Panc1 (cell line): ENCODE measurements at regions not wholly inside any gene's neighbourhood (a gene's known extent, or its start where the extent isn't known, plus 50 kb on each side); places are given as distances from the start of the nearest gene placed in this dataset.

Experiments
- ATAC-seq: fragments of 200-7000 bp; cut with Tn5 transposase; 2 replicates; pipeline ENCODE4 v1.9.1; 2020; ENCODE audit warnings: mild to moderate bottlenecking, moderate library complexity
- BruUV-seq: library from RNA; stranded (reverse); fragments of 400-500 nt; replicated peaks from 2 replicates; lab custom pipeline; 2021; lab: Mats Ljungman, UMichigan
- CTCF ChIA-PET: fragments of 300-600 bp; sonication (Branson Sonifier 250); formaldehyde crosslinking; loops from one replicate; lab custom pipeline; 2022; ENCODE audit warnings: antibody characterized with exemption; lab: Charles Lee
- POLR2A ChIA-PET: fragments of 300-600 bp; sonication (Branson Sonifier 250); formaldehyde crosslinking; loops from one replicate; lab custom pipeline; 2022; ENCODE audit warnings: antibody characterized with exemption; lab: Charles Lee
- DNase-seq: peaks from one replicate; pipeline ENCODE4 v3.0.0-alpha.2; 2010; ENCODE audit warnings: low read depth, low spot score
- H3K27ac ChIP-seq: 2 replicates; pipeline ENCODE4 v1.5.1; 2011; ENCODE audit warnings: mild to moderate bottlenecking, low read length, inconsistent platforms
- H3K27me3 ChIP-seq: fragments of 200-500 bp; sonication (Bioruptor generic); 2 replicates; pipeline ENCODE4 v1.6.0; 2014; ENCODE audit warnings: low read length, inconsistent platforms; ENCODE audit not compliant: control insufficient read depth, insufficient read depth
- H3K36me3 ChIP-seq: fragments of 200-500 bp; sonication (Bioruptor generic); 2 replicates; pipeline ENCODE4 v1.5.1; 2014; ENCODE audit warnings: inconsistent platforms, mild to moderate bottlenecking, low read length, moderate library complexity; ENCODE audit not compliant: control insufficient read depth, insufficient read depth
- H3K4me1 ChIP-seq: 2 replicates; pipeline ENCODE4 v1.5.1; 2011; ENCODE audit warnings: inconsistent platforms, mild to moderate bottlenecking, low read length, moderate library complexity; ENCODE audit not compliant: control insufficient read depth, insufficient read depth
- H3K4me3 ChIP-seq, 2 experiments: 2 replicates each; pipeline ENCODE4 v1.5.1; 2011 to 2012; ENCODE audit warnings: low read depth in 2 of 2, low read length in 2 of 2, mild to moderate bottlenecking in 2 of 2, inconsistent platforms in 1 of 2, moderate library complexity in 1 of 2
- H3K9me3 ChIP-seq: fragments of 200-500 bp; sonication (Bioruptor generic); 2 replicates; pipeline ENCODE4 v1.5.1; 2014; ENCODE audit warnings: low read depth, mild to moderate bottlenecking, inconsistent platforms, low read length, moderate library complexity; ENCODE audit not compliant: control insufficient read depth, insufficient read depth
- POLR2AphosphoS5 ChIP-seq: IDR thresholded peaks from 2 replicates; pipeline ENCODE4 v1.6.1; 2012; ENCODE audit warnings: mild to moderate bottlenecking, low read depth, low read length, moderate library complexity
- SIN3A ChIP-seq: IDR thresholded peaks from 2 replicates; pipeline ENCODE4 v1.6.1; 2012; ENCODE audit warnings: low read depth, mild to moderate bottlenecking, low read length, moderate library complexity, borderline replicate concordance; ENCODE audit not compliant: insufficient read depth
- TCF7L2 ChIP-seq: IDR thresholded peaks from 2 replicates; pipeline ENCODE4 v1.6.1; 2011; ENCODE audit warnings: mild to moderate bottlenecking, low read depth, low read length, inconsistent platforms
- in situ Hi-C: cut with HindIII; loops from 2 replicates; pipeline ENCODE4 v1.10.0; 2016; ENCODE audit warnings: low sequenced_read_pairs, low pct_unique_long_range_greater_than_20kb
- intact Hi-C: fragments of 100-400 bp; cut with micrococcal nuclease; formaldehyde crosslinking; loops from one replicate; pipeline ENCODE4 v1.10.0; 2022; ENCODE audit not compliant: unreplicated experiment
- TF ChIP-seq, protein P1 (sequence below): fragments of 450-650 bp; IDR thresholded peaks from 2 replicates; pipeline ENCODE4 v1.5.1; 2017; ENCODE audit warnings: mild to moderate bottlenecking
- TF ChIP-seq, protein P2 (sequence below), 2 experiments: IDR thresholded peaks; 2 replicates each; pipeline ENCODE4 v1.6.1; 2011 to 2012; ENCODE audit warnings: low read depth in 2 of 2, control low read depth in 1 of 2, low read length in 1 of 2, mild to moderate bottlenecking in 1 of 2, moderate library complexity in 1 of 2; ENCODE audit not compliant: insufficient read depth in 1 of 2

- Histone ChIP-seq H3K9me3 (no peaks in the 10 kb centered on the region), H3K27me3 (no peaks in the 10 kb centered on the region), H3K27ac (no peak overlapping the region), H3K36me3 (no peaks in the 10 kb centered on the region), H3K4me1 (no peaks in the 10 kb centered on the region; the same call in 1 of the 2 replicates), H3K4me3 (no peak overlapping the region)
- no TSS peak for BruUV-seq
- intact Hi-C loops (no loop called here), in situ Hi-C loops (no loop called here)
- CTCF ChIA-PET = no interaction called here
- TF ChIP-seq SIN3A (no peak), POLR2AphosphoS5 (no peak), TCF7L2 (no peak)
- TF ChIP-seq, protein P1, sequence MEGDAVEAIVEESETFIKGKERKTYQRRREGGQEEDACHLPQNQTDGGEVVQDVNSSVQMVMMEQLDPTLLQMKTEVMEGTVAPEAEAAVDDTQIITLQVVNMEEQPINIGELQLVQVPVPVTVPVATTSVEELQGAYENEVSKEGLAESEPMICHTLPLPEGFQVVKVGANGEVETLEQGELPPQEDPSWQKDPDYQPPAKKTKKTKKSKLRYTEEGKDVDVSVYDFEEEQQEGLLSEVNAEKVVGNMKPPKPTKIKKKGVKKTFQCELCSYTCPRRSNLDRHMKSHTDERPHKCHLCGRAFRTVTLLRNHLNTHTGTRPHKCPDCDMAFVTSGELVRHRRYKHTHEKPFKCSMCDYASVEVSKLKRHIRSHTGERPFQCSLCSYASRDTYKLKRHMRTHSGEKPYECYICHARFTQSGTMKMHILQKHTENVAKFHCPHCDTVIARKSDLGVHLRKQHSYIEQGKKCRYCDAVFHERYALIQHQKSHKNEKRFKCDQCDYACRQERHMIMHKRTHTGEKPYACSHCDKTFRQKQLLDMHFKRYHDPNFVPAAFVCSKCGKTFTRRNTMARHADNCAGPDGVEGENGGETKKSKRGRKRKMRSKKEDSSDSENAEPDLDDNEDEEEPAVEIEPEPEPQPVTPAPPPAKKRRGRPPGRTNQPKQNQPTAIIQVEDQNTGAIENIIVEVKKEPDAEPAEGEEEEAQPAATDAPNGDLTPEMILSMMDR = no peak
- TF ChIP-seq, protein P2, sequence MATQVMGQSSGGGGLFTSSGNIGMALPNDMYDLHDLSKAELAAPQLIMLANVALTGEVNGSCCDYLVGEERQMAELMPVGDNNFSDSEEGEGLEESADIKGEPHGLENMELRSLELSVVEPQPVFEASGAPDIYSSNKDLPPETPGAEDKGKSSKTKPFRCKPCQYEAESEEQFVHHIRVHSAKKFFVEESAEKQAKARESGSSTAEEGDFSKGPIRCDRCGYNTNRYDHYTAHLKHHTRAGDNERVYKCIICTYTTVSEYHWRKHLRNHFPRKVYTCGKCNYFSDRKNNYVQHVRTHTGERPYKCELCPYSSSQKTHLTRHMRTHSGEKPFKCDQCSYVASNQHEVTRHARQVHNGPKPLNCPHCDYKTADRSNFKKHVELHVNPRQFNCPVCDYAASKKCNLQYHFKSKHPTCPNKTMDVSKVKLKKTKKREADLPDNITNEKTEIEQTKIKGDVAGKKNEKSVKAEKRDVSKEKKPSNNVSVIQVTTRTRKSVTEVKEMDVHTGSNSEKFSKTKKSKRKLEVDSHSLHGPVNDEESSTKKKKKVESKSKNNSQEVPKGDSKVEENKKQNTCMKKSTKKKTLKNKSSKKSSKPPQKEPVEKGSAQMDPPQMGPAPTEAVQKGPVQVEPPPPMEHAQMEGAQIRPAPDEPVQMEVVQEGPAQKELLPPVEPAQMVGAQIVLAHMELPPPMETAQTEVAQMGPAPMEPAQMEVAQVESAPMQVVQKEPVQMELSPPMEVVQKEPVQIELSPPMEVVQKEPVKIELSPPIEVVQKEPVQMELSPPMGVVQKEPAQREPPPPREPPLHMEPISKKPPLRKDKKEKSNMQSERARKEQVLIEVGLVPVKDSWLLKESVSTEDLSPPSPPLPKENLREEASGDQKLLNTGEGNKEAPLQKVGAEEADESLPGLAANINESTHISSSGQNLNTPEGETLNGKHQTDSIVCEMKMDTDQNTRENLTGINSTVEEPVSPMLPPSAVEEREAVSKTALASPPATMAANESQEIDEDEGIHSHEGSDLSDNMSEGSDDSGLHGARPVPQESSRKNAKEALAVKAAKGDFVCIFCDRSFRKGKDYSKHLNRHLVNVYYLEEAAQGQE (IDR thresholded peaks at IDR 0.05; ENCODE audit: insufficient read depth in 1 of 2, low read depth in 2 of 2, low read length in 1 of 2) = no peak
- DNase-seq (no peak), ATAC-seq (no peak)
- POLR2A ChIA-PET = no interaction called here
Measured at GRCh38 chr20:17795003-17795402, 95.2 kb downstream of the BANF2 start.

- H3K4me3 ChIP-seq = no peak overlapping the region
- POLR2A ChIA-PET = no interaction called here
- in situ Hi-C loops = no loop called here
- CTCF ChIA-PET = no interaction called here
- intact Hi-C loops = no loop called here
- no peaks in the 10 kb centered on the region for H3K27me3 ChIP-seq
- ATAC-seq (no peak), DNase-seq (no peak)
- TF ChIP-seq TCF7L2 = no peak
- no peak for TF ChIP-seq POLR2AphosphoS5
- TF ChIP-seq SIN3A = no peak
- TF ChIP-seq, protein P2 (IDR thresholded peaks at IDR 0.05; ENCODE audit: insufficient read depth in 1 of 2, low read depth in 2 of 2, low read length in 1 of 2) = no peak
- TF ChIP-seq, protein P1 = no peak
- H3K9me3 ChIP-seq = no peaks in the 10 kb centered on the region
- no peak overlapping the region for H3K27ac ChIP-seq
- no peaks in the 10 kb centered on the region for H3K36me3 ChIP-seq
- no peaks in the 10 kb centered on the region; the same call in 1 of the 2 replicates for H3K4me1 ChIP-seq
- BruUV-seq = no TSS peak
Measured at GRCh38 chr20:17794400-17794799, 94.6 kb downstream of the BANF2 start.
